GM12878 (cell line): ENCODE measurements at regions not wholly inside any gene's neighbourhood (a gene's known extent, or its start where the extent isn't known, plus 50 kb on each side); places are given as distances from the start of the nearest gene placed in this dataset.
"Not testable (repeated sequence)": the region's sequence is repeated elsewhere in the genome, so short reads cannot be mapped to it uniquely, and the experiment has no call there.

Experiments used
- ATAC-seq: fragments of 200-7000 bp; cut with Tn5 transposase; 3 replicates; pipeline ENCODE4 v1.9.1; 2020; ENCODE audit warnings: mild to moderate bottlenecking, moderate library complexity
- BruUV-seq: library from RNA; stranded (reverse); fragments of 400-500 nt; replicated peaks from 2 replicates; lab custom pipeline; 2021; lab: Mats Ljungman, UMichigan
- CTCF ChIA-PET: fragments of 300-600 bp; sonication (Branson Sonifier 250); formaldehyde crosslinking; extraction: SDS; loops from one replicate; lab custom pipeline; 2021; ENCODE audit warnings: inconsistent platforms; lab: Yijun Ruan, JAX
- POLR2A ChIA-PET: fragments of 350-600 bp; formaldehyde crosslinking; extraction: SDS; loops from one replicate; lab custom pipeline; 2021; ENCODE audit warnings: inconsistent platforms; lab: Charles Lee
- RAD21 ChIA-PET: fragments of 300-600 bp; sonication (Branson Sonifier 250); formaldehyde crosslinking; loops from one replicate; lab custom pipeline; 2023; ENCODE audit warnings: antibody characterized with exemption; ENCODE audit not compliant: unreplicated experiment; lab: Charles Lee
- SMC1A ChIA-PET: fragments of 300-600 bp; sonication (Branson Sonifier 250); formaldehyde crosslinking; loops from one replicate; lab custom pipeline; 2023; ENCODE audit not compliant: unreplicated experiment, uncharacterized antibody; lab: Charles Lee
- DNase-seq: peaks from one replicate; pipeline ENCODE4 v3.0.0-alpha.2; 2011; ENCODE audit warnings: low read depth, low spot score
- FAIRE-seq: peaks from 3 replicates; lab custom pipeline; 2011; peaks lifted over from hg19 to GRCh38; lab: Jason Lieb, UNC
- H2AFZ ChIP-seq: 2 replicates; pipeline ENCODE4 v1.6.0; 2011; ENCODE audit warnings: low read depth, low read length, control low read depth; ENCODE audit not compliant: control insufficient read depth
- H3K27ac ChIP-seq: 2 replicates; pipeline ENCODE4 v1.5.1; 2011; ENCODE audit warnings: control low read depth; ENCODE audit not compliant: control insufficient read depth, insufficient read depth
- H3K27me3 ChIP-seq, 2 experiments: replicated peaks in 1 of 2; 2 replicates each; pipeline versions ENCODE4 v1.6.0 to v1.6.1; 2011; ENCODE audit warnings: low read length in 1 of 2; ENCODE audit not compliant: control insufficient read depth in 2 of 2, insufficient read depth in 2 of 2
- H3K36me3 ChIP-seq, 2 experiments: 2 replicates each; pipeline ENCODE4 v1.5.1; 2011; ENCODE audit warnings: low read length in 1 of 2; ENCODE audit not compliant: control insufficient read depth in 2 of 2, insufficient read depth in 2 of 2
- H3K4me1 ChIP-seq: 2 replicates; pipeline ENCODE4 v1.6.1; 2011; ENCODE audit warnings: mild to moderate bottlenecking, low read length, moderate library complexity, mixed read lengths; ENCODE audit not compliant: control insufficient read depth, insufficient read depth
- H3K4me2 ChIP-seq: 2 replicates; pipeline ENCODE4 v1.6.0; 2011; ENCODE audit warnings: control low read depth; ENCODE audit not compliant: control insufficient read depth, insufficient read depth
- H3K4me3 ChIP-seq: fragments of 200-600 bp; sonication (generic); 2 replicates; pipeline ENCODE4 v1.5.1; 2016
- H3K79me2 ChIP-seq: 2 replicates; pipeline ENCODE4 v1.6.0; 2011; ENCODE audit warnings: low read length; ENCODE audit not compliant: control insufficient read depth, insufficient read depth
- H3K9ac ChIP-seq: 2 replicates; pipeline ENCODE4 v1.8.0; 2011; ENCODE audit warnings: low read length, control low read depth, mixed read lengths; ENCODE audit not compliant: control insufficient read depth, insufficient read depth
- H3K9me3 ChIP-seq: replicated peaks from 3 replicates; pipeline ENCODE4 v1.5.1; 2011; ENCODE audit warnings: mild to moderate bottlenecking, low read length; ENCODE audit not compliant: control insufficient read depth, insufficient read depth
- H4K20me1 ChIP-seq: 2 replicates; pipeline ENCODE4 v1.6.0; 2011; ENCODE audit not compliant: control insufficient read depth, insufficient read depth
- CBX5 ChIP-seq: sonication (generic); IDR thresholded peaks from 2 replicates; pipeline ENCODE4 v1.6.1; 2016; ENCODE audit warnings: low read depth, moderate library complexity, mild to moderate bottlenecking, inconsistent platforms
- WGBS: methylation state at CpG from one replicate; pipeline ENCODE4 v1.1.6; 2016; ENCODE audit warnings: low lambda C conversion rate; ENCODE audit not compliant: insufficient replicate concordance, insufficient coverage; ENCODE audit errors: missing lambda C conversion rate; 5-methylcytosine and 5-hydroxymethylcytosine counted together
- in situ Hi-C: fragments of 300-500 bp; cut with MboI; formaldehyde crosslinking; loops from 9 replicates; pipeline ENCODE4 v1.14.3; 2018; ENCODE audit warnings: mixed read lengths
- intact Hi-C: fragments of 100-400 bp; cut with micrococcal nuclease; formaldehyde crosslinking; loops from one replicate; pipeline ENCODE4 v1.14.2; 2022; ENCODE audit not compliant: unreplicated experiment

GRCh38 chr22:25331050-25331449 lies 111.6 kb downstream of the CRYBB2 start:
- Histone ChIP-seq H3K4me1 (no peaks in the 10 kb centered on the region), H3K27me3 (no peaks in the 10 kb centered on the region), H2AFZ (no peak overlapping the region), H3K79me2 (no peaks in the 10 kb centered on the region), H3K4me2 (no peak overlapping the region), H3K4me3 (no peak overlapping the region), H4K20me1 (no peaks in the 10 kb centered on the region), H3K9ac (no peak overlapping the region), H3K36me3 (no peaks in the 10 kb centered on the region), H3K27ac (no peak overlapping the region), H3K9me3 (no peaks in the 10 kb centered on the region)
- RAD21 ChIA-PET = no interaction called here
- CTCF ChIA-PET = no interaction called here
- no TSS peak for BruUV-seq
- WGBS = 75% methylated on average over 4 of the region's 4 CpGs
- no peak for FAIRE-seq
- SMC1A ChIA-PET = no interaction called here
- ATAC-seq = no peak
- no peak for TF ChIP-seq CBX5
- intact Hi-C loops = no loop called here
- POLR2A ChIA-PET = no interaction called here
- in situ Hi-C loops = loop anchor here (5.0 kb wide), 1 partner anchor 249 kb away; no protein-coding TSS in a partner anchor
- DNase-seq = no peak

GRCh38 chr22:25331911-25332310 lies 112.5 kb downstream of the CRYBB2 start:
- FAIRE-seq, H3K9me3 ChIP-seq, H3K27ac ChIP-seq, H3K9ac ChIP-seq, H2AFZ ChIP-seq, H3K4me2 ChIP-seq, RAD21 ChIA-PET, H4K20me1 ChIP-seq, H3K79me2 ChIP-seq, intact Hi-C loops, H3K27me3 ChIP-seq, H3K4me3 ChIP-seq, BruUV-seq, H3K36me3 ChIP-seq, ATAC-seq, POLR2A ChIA-PET, H3K4me1 ChIP-seq, DNase-seq, CTCF ChIA-PET: not testable (repeated sequence)
- WGBS = 27% methylated on average over 5 of the region's 5 CpGs
- in situ Hi-C loops = loop anchor here (5.0 kb wide), 1 partner anchor 250 kb away; no protein-coding TSS in a partner anchor
- SMC1A ChIA-PET = interaction anchor here (0.7 kb wide), 1 partner anchor 99 kb away, joined by 3 read pairs; no protein-coding TSS in a partner anchor
